Right lobe of liver (tissue), 6 donors: ENCODE measurements at regions not wholly inside any gene's neighbourhood (a gene's known extent, or its start where the extent isn't known, plus 50 kb on each side); places are given as distances from the start of the nearest gene placed in this dataset.

Experiments used
- ATAC-seq, 4 donors: fragments of 200-7000 bp; cut with Tn5 transposase; one replicate each; pipeline ENCODE4 v1.9.1; 2020; ENCODE audit warnings: mild to moderate bottlenecking in 4 of 4, moderate library complexity in 4 of 4
- DNase-seq, 3 donors: peaks; one replicate each; pipeline ENCODE4 v3.0.0-alpha.2; 2020
- H3K27ac ChIP-seq, 3 donors: fragments of 200-600 bp; one replicate each; pipeline ENCODE4 v1.8.0; 2022
- H3K27me3 ChIP-seq, 2 donors: fragments of 200-600 bp; one replicate each; pipeline ENCODE4 v1.8.0; 2022
- H3K36me3 ChIP-seq, 4 donors: fragments of 200-600 bp; sonication (generic) in 1 of 4; one replicate each; pipeline versions ENCODE4 v1.5.1 to v1.8.0; 2017 to 2022; ENCODE audit warnings: control low read depth in 1 of 4
- H3K4me1 ChIP-seq, 4 donors: fragments of 200-600 bp; sonication (generic) in 1 of 4; one replicate each; pipeline versions ENCODE4 v1.5.1 to v1.8.0; 2017 to 2022; ENCODE audit warnings: control low read depth in 1 of 4
- H3K4me3 ChIP-seq, 3 donors: fragments of 200-600 bp; one replicate each; pipeline ENCODE4 v1.8.0; 2022
- H3K9me3 ChIP-seq, 4 donors: fragments of 200-600 bp; sonication (generic) in 1 of 4; one replicate each; pipeline versions ENCODE4 v1.5.1 to v1.8.0; 2017 to 2022; ENCODE audit warnings: control low read depth in 1 of 4
- POLR2A ChIP-seq: fragments of 450-650 bp; IDR thresholded peaks from one replicate; pipeline ENCODE4 v1.6.1; 2017; ENCODE audit warnings: antibody characterized with exemption, mild to moderate bottlenecking
- WGBS: methylation state at CpG from one replicate; pipeline ENCODE4 v1.1.6; 2018; ENCODE audit warnings: low coverage, low lambda C conversion rate; ENCODE audit not compliant: insufficient coverage; ENCODE audit errors: missing lambda C conversion rate; 5-methylcytosine and 5-hydroxymethylcytosine counted together
- intact Hi-C, 2 donors: fragments of 100-400 bp; cut with DNase I; formaldehyde crosslinking; loops; one replicate each; pipeline versions ENCODE4 v1.11.2 to v1.14.1; 2022
- TF ChIP-seq, protein P1 (sequence below), 4 donors: fragments of 200-600 bp in 3 of 4; fragments of 450-650 bp in 1 of 4; IDR thresholded peaks; one replicate each; pipeline versions ENCODE4 v1.5.1 to v1.8.0; 2016 to 2022; ENCODE audit warnings: antibody characterized with exemption in 4 of 4, mild to moderate bottlenecking in 2 of 4
- donor health status: DM: no; HTN: yes; CAD: no.
- donor health status: DM: no; HTN: no; CAD: no.
- donor health status: DM: no; HTN: no; CAD: no.
- donor health status: DM: no; HTN: yes; CAD: no.
- donor health status: DM: no; HTN: yes; CAD: no.

- Histone ChIP-seq H3K4me1 (peaks cover 0 to 9% (median 3%) of the 10 kb centered on the region in 4 donors), H3K27me3 (no peaks in the 10 kb centered on the region), H3K9me3 (no peaks in the 10 kb centered on the region), H3K27ac (no peak overlapping the region), H3K4me3 (no peak overlapping the region), H3K36me3 (no peaks in the 10 kb centered on the region)
- ATAC-seq, result no peak
- TF ChIP-seq, protein P1, sequence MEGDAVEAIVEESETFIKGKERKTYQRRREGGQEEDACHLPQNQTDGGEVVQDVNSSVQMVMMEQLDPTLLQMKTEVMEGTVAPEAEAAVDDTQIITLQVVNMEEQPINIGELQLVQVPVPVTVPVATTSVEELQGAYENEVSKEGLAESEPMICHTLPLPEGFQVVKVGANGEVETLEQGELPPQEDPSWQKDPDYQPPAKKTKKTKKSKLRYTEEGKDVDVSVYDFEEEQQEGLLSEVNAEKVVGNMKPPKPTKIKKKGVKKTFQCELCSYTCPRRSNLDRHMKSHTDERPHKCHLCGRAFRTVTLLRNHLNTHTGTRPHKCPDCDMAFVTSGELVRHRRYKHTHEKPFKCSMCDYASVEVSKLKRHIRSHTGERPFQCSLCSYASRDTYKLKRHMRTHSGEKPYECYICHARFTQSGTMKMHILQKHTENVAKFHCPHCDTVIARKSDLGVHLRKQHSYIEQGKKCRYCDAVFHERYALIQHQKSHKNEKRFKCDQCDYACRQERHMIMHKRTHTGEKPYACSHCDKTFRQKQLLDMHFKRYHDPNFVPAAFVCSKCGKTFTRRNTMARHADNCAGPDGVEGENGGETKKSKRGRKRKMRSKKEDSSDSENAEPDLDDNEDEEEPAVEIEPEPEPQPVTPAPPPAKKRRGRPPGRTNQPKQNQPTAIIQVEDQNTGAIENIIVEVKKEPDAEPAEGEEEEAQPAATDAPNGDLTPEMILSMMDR (IDR thresholded peaks at IDR 0.05), result no peak
- no peak for TF ChIP-seq POLR2A
- 79% methylated on average over 1 of the region's 1 CpG for WGBS
- no peak for DNase-seq
- intact Hi-C loops, result no loop called here
Observed at GRCh38 chr10:121152935-121153334, 301.8 kb downstream of the WDR11 start.

DNA sequence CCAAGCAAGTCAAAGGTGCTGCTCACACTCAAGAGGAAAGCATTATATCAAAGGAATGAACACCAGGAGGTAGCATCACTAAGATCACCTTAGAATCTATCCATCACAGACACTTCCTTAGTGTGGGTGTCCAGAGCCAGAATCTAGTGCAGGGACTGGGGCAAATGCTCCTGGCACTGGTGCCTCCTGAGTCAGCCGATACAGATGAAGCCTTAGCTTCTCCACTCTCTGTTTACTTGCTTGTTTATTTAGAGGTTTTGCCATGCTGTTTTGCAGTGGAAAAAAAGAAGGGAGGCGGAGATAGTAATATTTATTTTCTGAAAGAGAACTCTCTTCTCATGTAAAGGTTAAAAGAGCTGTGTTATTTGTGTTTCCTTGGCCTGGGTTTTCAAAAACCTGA lies 303.1 kb downstream of the WDR11 start:
- 47% methylated on average over 2 of the region's 2 CpGs for WGBS
- Histone ChIP-seq H3K27me3 (no peaks in the 10 kb centered on the region), H3K36me3 (no peaks in the 10 kb centered on the region), H3K9me3 (no peaks in the 10 kb centered on the region), H3K4me1 (peaks cover 0 to 9% (median 3%) of the 10 kb centered on the region in 4 donors), H3K4me3 (no peak overlapping the region), H3K27ac (no peak overlapping the region)
- TF ChIP-seq POLR2A, result no peak
- TF ChIP-seq, protein P1 (IDR thresholded peaks at IDR 0.05), result no peak
- intact Hi-C loops, result no loop called here
- DNase-seq, result no peak
- peak in 1 of 4 donors; percentile 35 for ATAC-seq

- Histone ChIP-seq H3K9me3 (no peaks in the 10 kb centered on the region), H3K4me3 (no peak overlapping the region), H3K27ac (no peak overlapping the region), H3K4me1 (peaks cover 0 to 9% (median 3%) of the 10 kb centered on the region in 4 donors), H3K36me3 (no peaks in the 10 kb centered on the region), H3K27me3 (no peaks in the 10 kb centered on the region)
- ATAC-seq (no peak), DNase-seq (no peak)
- intact Hi-C loops, result no loop called here
- 47% methylated on average over 5 of the region's 5 CpGs for WGBS
- TF ChIP-seq POLR2A, result no peak
- TF ChIP-seq, protein P1 (IDR thresholded peaks at IDR 0.05), result no peak
Observed at GRCh38 chr10:121154846-121155245, 303.7 kb downstream of the WDR11 start.

DNA sequence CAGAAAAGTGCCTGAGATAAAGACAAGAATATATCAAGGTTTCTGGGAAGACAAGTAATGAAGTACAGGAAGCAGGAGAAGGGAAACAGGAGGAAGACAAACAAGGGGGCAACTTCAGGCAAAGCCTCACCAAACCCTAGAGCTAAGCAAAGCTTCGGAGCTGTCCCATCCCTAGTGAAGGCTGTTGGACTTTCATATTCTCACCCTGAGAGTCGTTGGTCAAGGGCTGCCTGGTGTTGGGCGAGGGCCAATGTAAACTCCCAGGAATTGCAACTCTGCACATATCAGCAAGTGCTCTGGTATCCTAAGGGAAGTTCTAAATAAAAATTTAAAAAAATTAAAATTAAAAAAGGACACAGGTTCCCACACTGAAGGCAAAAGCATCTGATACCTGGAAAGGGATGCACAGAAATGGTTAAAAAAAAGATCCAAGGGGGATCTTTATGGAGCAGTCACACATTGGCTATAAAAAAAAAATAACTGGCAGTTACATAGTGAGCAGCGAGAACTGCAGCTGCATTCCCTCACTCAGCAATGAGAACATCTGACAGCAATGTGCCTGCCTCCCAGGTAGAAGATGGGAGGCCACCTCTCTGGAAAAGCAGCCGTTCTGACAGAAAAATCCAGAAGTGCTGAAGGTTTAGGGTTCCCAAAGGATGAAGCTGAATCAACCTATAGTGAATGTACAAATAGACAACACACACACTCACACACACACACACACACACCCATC lies 304.7 kb downstream of the WDR11 start:
- peaks cover 0 to 9% (median 3%) of the 10 kb centered on the region in 4 donors for H3K4me1 ChIP-seq
- no peaks in the 10 kb centered on the region for H3K27me3 ChIP-seq
- no peaks in the 10 kb centered on the region for H3K36me3 ChIP-seq
- no peak overlapping the region for H3K27ac ChIP-seq
- TF ChIP-seq POLR2A, result no peak
- TF ChIP-seq, protein P1 (IDR thresholded peaks at IDR 0.05), result no peak
- H3K4me3 ChIP-seq, result no peak overlapping the region
- H3K9me3 ChIP-seq, result no peaks in the 10 kb centered on the region
- ATAC-seq (peak; percentile 94 to 98 (median 96)), DNase-seq (peak; percentile 61 to 80 (median 68))
- intact Hi-C loops, result no loop called here
- WGBS, result 14% methylated on average over 5 of the region's 5 CpGs
